ENCODE measurements at regions not wholly inside any gene's neighbourhood (a gene's known extent, or its start where the extent isn't known, plus 50 kb on each side); places are given as distances from the start of the nearest gene placed in this dataset.

DNA sequence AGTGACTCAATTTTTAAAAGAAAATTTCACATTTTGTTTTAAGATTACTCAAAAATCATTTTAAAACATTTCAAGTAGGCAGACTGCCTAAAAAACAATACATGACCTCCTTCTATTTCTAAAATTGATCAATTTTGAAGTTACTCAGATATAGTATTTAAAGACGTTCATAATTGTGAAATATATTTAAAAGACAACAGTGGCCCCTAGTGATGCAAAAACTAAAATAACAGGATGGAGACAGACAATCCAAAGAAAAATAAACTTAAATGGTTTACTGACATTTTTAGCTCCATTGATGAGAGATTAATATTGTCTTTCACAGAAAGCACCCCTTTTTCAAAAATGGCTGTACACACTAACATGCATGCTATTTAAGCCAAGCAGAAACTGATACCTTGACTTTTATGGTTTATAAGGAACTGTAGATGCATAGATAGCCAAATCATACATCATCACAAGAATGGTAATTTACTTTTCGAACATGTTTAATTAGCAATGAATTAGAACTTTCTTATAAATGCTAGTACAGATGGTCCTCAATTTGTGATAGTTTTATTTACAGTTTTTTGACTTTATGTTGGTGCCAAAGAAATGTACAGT is 69.8 kb upstream of the FAT4 start:
- TF ChIP-seq, protein P1, sequence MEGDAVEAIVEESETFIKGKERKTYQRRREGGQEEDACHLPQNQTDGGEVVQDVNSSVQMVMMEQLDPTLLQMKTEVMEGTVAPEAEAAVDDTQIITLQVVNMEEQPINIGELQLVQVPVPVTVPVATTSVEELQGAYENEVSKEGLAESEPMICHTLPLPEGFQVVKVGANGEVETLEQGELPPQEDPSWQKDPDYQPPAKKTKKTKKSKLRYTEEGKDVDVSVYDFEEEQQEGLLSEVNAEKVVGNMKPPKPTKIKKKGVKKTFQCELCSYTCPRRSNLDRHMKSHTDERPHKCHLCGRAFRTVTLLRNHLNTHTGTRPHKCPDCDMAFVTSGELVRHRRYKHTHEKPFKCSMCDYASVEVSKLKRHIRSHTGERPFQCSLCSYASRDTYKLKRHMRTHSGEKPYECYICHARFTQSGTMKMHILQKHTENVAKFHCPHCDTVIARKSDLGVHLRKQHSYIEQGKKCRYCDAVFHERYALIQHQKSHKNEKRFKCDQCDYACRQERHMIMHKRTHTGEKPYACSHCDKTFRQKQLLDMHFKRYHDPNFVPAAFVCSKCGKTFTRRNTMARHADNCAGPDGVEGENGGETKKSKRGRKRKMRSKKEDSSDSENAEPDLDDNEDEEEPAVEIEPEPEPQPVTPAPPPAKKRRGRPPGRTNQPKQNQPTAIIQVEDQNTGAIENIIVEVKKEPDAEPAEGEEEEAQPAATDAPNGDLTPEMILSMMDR (conservative IDR thresholded peaks at IDR 0.05; ENCODE audit: low read depth, low read length), result peak; percentile 56
- no peak for TF ChIP-seq EZH2 (IDR thresholded peaks at IDR 0.05; ENCODE audit: borderline replicate concordance, low read depth, low read length, poor library complexity, severe bottlenecking)

Data from A673 (cell line).